Sigmoid colon (tissue), 6 donors: ENCODE measurements at regions not wholly inside any gene's neighbourhood (a gene's known extent, or its start where the extent isn't known, plus 50 kb on each side); places are given as distances from the start of the nearest gene placed in this dataset.

Source experiments
- DNase-seq: peaks from one replicate; pipeline ENCODE4 v3.0.0-alpha.2; 2019
- H3K27ac ChIP-seq, 4 donors: fragments of 200-600 bp; sonication (generic); one replicate each; pipeline ENCODE4 v1.5.1; 2016 to 2019; ENCODE audit warnings: mild to moderate bottlenecking in 1 of 4
- H3K27me3 ChIP-seq, 3 donors: fragments of 200-600 bp; sonication (generic); one replicate each; pipeline ENCODE4 v1.5.1; 2019; ENCODE audit warnings: mild to moderate bottlenecking in 1 of 3
- H3K36me3 ChIP-seq, 4 donors: fragments of 200-600 bp; sonication (generic); one replicate each; pipeline ENCODE4 v1.5.1; 2016 to 2019
- H3K4me1 ChIP-seq, 4 donors: fragments of 200-600 bp; sonication (generic); one replicate each; pipeline ENCODE4 v1.5.1; 2017 to 2019
- H3K4me3 ChIP-seq, 4 donors: fragments of 200-600 bp; sonication (generic); one replicate each; pipeline ENCODE4 v1.5.1; 2017 to 2019; ENCODE audit warnings: mild to moderate bottlenecking in 2 of 4, moderate library complexity in 1 of 4
- H3K9me3 ChIP-seq, 4 donors: fragments of 200-600 bp in 3 of 4; sonication (generic) in 3 of 4; one replicate each; pipeline versions ENCODE4 v1.5.1 to v1.6.1; 2013 to 2019
- CTCF ChIP-seq, 4 experiments: fragments of 450-650 bp in 3 of 4; fragments of 200-600 bp in 1 of 4; IDR thresholded peaks; one replicate each; pipeline ENCODE4 v1.5.1; 2016 to 2019; ENCODE audit warnings: antibody characterized with exemption in 4 of 4, mild to moderate bottlenecking in 3 of 4, moderate library complexity in 2 of 4
- EP300 ChIP-seq, 4 donors: sonication (generic); formaldehyde crosslinking; IDR thresholded peaks; one replicate each; pipeline ENCODE4 v1.6.1; 2017; ENCODE audit warnings: antibody characterized with exemption in 4 of 4
- POLR2A ChIP-seq, 2 donors: fragments of 450-650 bp; IDR thresholded peaks; one replicate each; pipeline ENCODE4 v1.6.1; 2016; ENCODE audit warnings: antibody characterized with exemption in 2 of 2, mild to moderate bottlenecking in 2 of 2, moderate library complexity in 2 of 2
- POLR2AphosphoS5 ChIP-seq, 4 donors: sonication (generic); formaldehyde crosslinking; IDR thresholded peaks; one replicate each; pipeline ENCODE4 v1.6.1; 2017; ENCODE audit warnings: antibody characterized with exemption in 4 of 4
- WGBS, 2 donors: extraction: QIAGEN DNeasy Blood & Tissue Kit; methylation state at CpG; one replicate each; pipeline ENCODE4 v1.1.7; 2013; 5-methylcytosine and 5-hydroxymethylcytosine counted together
- intact Hi-C: fragments of 100-400 bp; cut with DNase I; formaldehyde crosslinking; loops from one replicate; pipeline ENCODE4 v1.15.1; 2023
- donor health status: healthy with polysubstance abuse.
- donor health status: healthy.

GRCh38 chr2:44075541-44075940, 79.8 kb upstream of the LRPPRC start:
- H3K9me3 ChIP-seq, result no peaks in the 10 kb centered on the region
- H3K4me3 ChIP-seq, result no peak overlapping the region
- no peaks in the 10 kb centered on the region for H3K36me3 ChIP-seq
- intact Hi-C loops, result no loop called here
- no peaks in the 10 kb centered on the region for H3K27me3 ChIP-seq
- DNase-seq, result no peak
- no peak overlapping the region for H3K27ac ChIP-seq
- no peaks in the 10 kb centered on the region for H3K4me1 ChIP-seq
- WGBS, 2 donors, result 90 to 96% methylated on average over 6 of the region's 6 CpGs
- no peak for TF ChIP-seq POLR2AphosphoS5 (IDR thresholded peaks at IDR 0.05)
- no peak for TF ChIP-seq CTCF (IDR thresholded peaks at IDR 0.05)
- TF ChIP-seq EP300 (IDR thresholded peaks at IDR 0.05), result no peak
- no peak for TF ChIP-seq POLR2A (IDR thresholded peaks at IDR 0.05)

- H3K4me1 ChIP-seq, result no peaks in the 10 kb centered on the region
- WGBS, 2 donors, result 93 to 94% methylated on average over 4 of the region's 4 CpGs
- H3K27ac ChIP-seq, result no peak overlapping the region
- H3K9me3 ChIP-seq, result no peaks in the 10 kb centered on the region
- no peak overlapping the region for H3K4me3 ChIP-seq
- TF ChIP-seq EP300 (IDR thresholded peaks at IDR 0.05), result no peak
- TF ChIP-seq CTCF (IDR thresholded peaks at IDR 0.05), result no peak
- TF ChIP-seq POLR2AphosphoS5 (IDR thresholded peaks at IDR 0.05), result no peak
- TF ChIP-seq POLR2A (IDR thresholded peaks at IDR 0.05), result no peak
- intact Hi-C loops, result no loop called here
- DNase-seq, result no peak
- no peaks in the 10 kb centered on the region for H3K27me3 ChIP-seq
- no peaks in the 10 kb centered on the region for H3K36me3 ChIP-seq
Measured at GRCh38 chr2:44077942-44078511, 82.2 kb upstream of the LRPPRC start.

GRCh38 chr2:44079686-44080085, 83.9 kb upstream of the LRPPRC start:
- Histone ChIP-seq H3K4me1 (no peaks in the 10 kb centered on the region), H3K27me3 (no peaks in the 10 kb centered on the region), H3K36me3 (no peaks in the 10 kb centered on the region), H3K27ac (no peak overlapping the region), H3K4me3 (no peak overlapping the region), H3K9me3 (no peaks in the 10 kb centered on the region)
- intact Hi-C loops, result no loop called here
- no peak for DNase-seq
- TF ChIP-seq POLR2AphosphoS5 (IDR thresholded peaks at IDR 0.05), result no peak
- no peak for TF ChIP-seq EP300 (IDR thresholded peaks at IDR 0.05)
- no peak for TF ChIP-seq CTCF (IDR thresholded peaks at IDR 0.05)
- no peak for TF ChIP-seq POLR2A (IDR thresholded peaks at IDR 0.05)
- 92 to 95% methylated on average over 3 of the region's 3 CpGs for whole genome bisulfite sequencing, 2 donors

- no peak overlapping the region for H3K27ac ChIP-seq
- 88% methylated on average over 4 of the region's 4 CpGs for WGBS, 2 donors
- H3K36me3 ChIP-seq, result no peaks in the 10 kb centered on the region
- no peaks in the 10 kb centered on the region for H3K9me3 ChIP-seq
- no peaks in the 10 kb centered on the region for H3K27me3 ChIP-seq
- intact Hi-C loops, result no loop called here
- no peak for DNase-seq
- peaks cover 0 to 15% (median 9%) of the 10 kb centered on the region in 4 donors for H3K4me1 ChIP-seq
- no peak overlapping the region for H3K4me3 ChIP-seq
- TF ChIP-seq EP300 (IDR thresholded peaks at IDR 0.05), result no peak
- TF ChIP-seq CTCF (IDR thresholded peaks at IDR 0.05), result no peak
- TF ChIP-seq POLR2AphosphoS5 (IDR thresholded peaks at IDR 0.05), result no peak
- TF ChIP-seq POLR2A (IDR thresholded peaks at IDR 0.05), result no peak
Measured at GRCh38 chr2:44083054-44083453, 85.6 kb upstream of the PPM1B start.

GRCh38 chr2:44084850-44085249, 83.8 kb upstream of the PPM1B start:
- Histone ChIP-seq H3K4me1 (peaks cover 0 to 15% (median 9%) of the 10 kb centered on the region in 4 donors), H3K27me3 (no peaks in the 10 kb centered on the region), H3K27ac (no peak overlapping the region), H3K9me3 (no peaks in the 10 kb centered on the region), H3K36me3 (no peaks in the 10 kb centered on the region), H3K4me3 (no peak overlapping the region)
- TF ChIP-seq CTCF (IDR thresholded peaks at IDR 0.05) (no peak), EP300 (IDR thresholded peaks at IDR 0.05) (no peak), POLR2A (IDR thresholded peaks at IDR 0.05) (no peak), POLR2AphosphoS5 (IDR thresholded peaks at IDR 0.05) (no peak)
- 95 to 96% methylated on average over 5 of the region's 5 CpGs for WGBS, 2 donors
- DNase-seq, result no peak
- intact Hi-C loops, result loop anchor here (5.0 kb wide), 1 partner anchor 277 kb away; the partner anchor contains the start of genes CAMKMT and PREPL
